Endothelial cell of umbilical vein (primary cell): ENCODE measurements at regions not wholly inside any gene's neighbourhood (a gene's known extent, or its start where the extent isn't known, plus 50 kb on each side); places are given as distances from the start of the nearest gene placed in this dataset.

ENCODE experiments used
- EZH2 ChIP-seq: IDR thresholded peaks from 2 replicates; pipeline ENCODE4 v1.6.1; 2012; ENCODE audit warnings: borderline replicate concordance, low read depth, mild to moderate bottlenecking, moderate library complexity, low read length, inconsistent platforms; ENCODE audit not compliant: severe bottlenecking
- FOS ChIP-seq: IDR thresholded peaks from 2 replicates; pipeline ENCODE4 v1.6.1; 2011; ENCODE audit warnings: mild to moderate bottlenecking, low read length, moderate library complexity, borderline replicate concordance; ENCODE audit not compliant: insufficient read depth
- JUN ChIP-seq: IDR thresholded peaks from 2 replicates; pipeline ENCODE4 v1.6.1; 2011; ENCODE audit warnings: borderline replicate concordance, low read depth; ENCODE audit not compliant: insufficient read length, insufficient read depth
- MYC ChIP-seq: IDR thresholded peaks from one replicate; pipeline ENCODE4 v1.6.1; 2011; ENCODE audit warnings: mild to moderate bottlenecking, low read depth, low read length
- POLR2A ChIP-seq: IDR thresholded peaks from 2 replicates; pipeline ENCODE4 v1.6.1; 2012; ENCODE audit warnings: low read depth, mild to moderate bottlenecking, control low read depth, low read length
- POLR2AphosphoS5 ChIP-seq: IDR thresholded peaks from 2 replicates; pipeline ENCODE4 v1.6.1; 2012; ENCODE audit warnings: low read depth, mild to moderate bottlenecking, control low read depth, low read length, moderate library complexity; ENCODE audit not compliant: insufficient read depth
- TF ChIP-seq, protein P1 (sequence below), 2 donors: IDR thresholded peaks; 1 replicate in 1 of 2; 2 replicates in 1 of 2; pipeline ENCODE4 v1.5.1; 2011; ENCODE audit warnings: low read length in 2 of 2, mild to moderate bottlenecking in 2 of 2, moderate library complexity in 2 of 2, control low read depth in 1 of 2, inconsistent platforms in 1 of 2, low read depth in 1 of 2; ENCODE audit not compliant: insufficient read depth in 1 of 2; ENCODE audit errors: extremely low read depth in 1 of 2
- TF ChIP-seq, protein P2 (sequence below): IDR thresholded peaks from 2 replicates; pipeline ENCODE4 v1.6.1; 2011; ENCODE audit not compliant: insufficient read depth, insufficient read length

- no peak for TF ChIP-seq FOS
- TF ChIP-seq, protein P1, sequence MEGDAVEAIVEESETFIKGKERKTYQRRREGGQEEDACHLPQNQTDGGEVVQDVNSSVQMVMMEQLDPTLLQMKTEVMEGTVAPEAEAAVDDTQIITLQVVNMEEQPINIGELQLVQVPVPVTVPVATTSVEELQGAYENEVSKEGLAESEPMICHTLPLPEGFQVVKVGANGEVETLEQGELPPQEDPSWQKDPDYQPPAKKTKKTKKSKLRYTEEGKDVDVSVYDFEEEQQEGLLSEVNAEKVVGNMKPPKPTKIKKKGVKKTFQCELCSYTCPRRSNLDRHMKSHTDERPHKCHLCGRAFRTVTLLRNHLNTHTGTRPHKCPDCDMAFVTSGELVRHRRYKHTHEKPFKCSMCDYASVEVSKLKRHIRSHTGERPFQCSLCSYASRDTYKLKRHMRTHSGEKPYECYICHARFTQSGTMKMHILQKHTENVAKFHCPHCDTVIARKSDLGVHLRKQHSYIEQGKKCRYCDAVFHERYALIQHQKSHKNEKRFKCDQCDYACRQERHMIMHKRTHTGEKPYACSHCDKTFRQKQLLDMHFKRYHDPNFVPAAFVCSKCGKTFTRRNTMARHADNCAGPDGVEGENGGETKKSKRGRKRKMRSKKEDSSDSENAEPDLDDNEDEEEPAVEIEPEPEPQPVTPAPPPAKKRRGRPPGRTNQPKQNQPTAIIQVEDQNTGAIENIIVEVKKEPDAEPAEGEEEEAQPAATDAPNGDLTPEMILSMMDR (IDR thresholded peaks at IDR 0.05; ENCODE audit: extremely low read depth in 1 of 2, insufficient read depth in 1 of 2, low read depth in 1 of 2, low read length in 2 of 2), result no peak
- no peak for TF ChIP-seq POLR2A
- TF ChIP-seq JUN, result no peak
- TF ChIP-seq, protein P2, sequence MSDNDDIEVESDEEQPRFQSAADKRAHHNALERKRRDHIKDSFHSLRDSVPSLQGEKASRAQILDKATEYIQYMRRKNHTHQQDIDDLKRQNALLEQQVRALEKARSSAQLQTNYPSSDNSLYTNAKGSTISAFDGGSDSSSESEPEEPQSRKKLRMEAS, result no peak
- no peak for TF ChIP-seq EZH2
- TF ChIP-seq POLR2AphosphoS5, result no peak
- no peak for TF ChIP-seq MYC
Measured at GRCh38 chr22:23393721-23394320, 186.3 kb downstream of the IGLL1 start.
